HFF-Myc (cell line): ENCODE measurements at regions not wholly inside any gene's neighbourhood (a gene's known extent, or its start where the extent isn't known, plus 50 kb on each side); places are given as distances from the start of the nearest gene placed in this dataset.

Experiments used
- DNase-seq: peaks from one replicate; pipeline ENCODE4 v3.0.0-alpha.2; 2011; ENCODE audit warnings: low read depth; ENCODE audit errors: extremely low read depth
- H3K4me3 ChIP-seq: replicated peaks from 2 replicates; pipeline ENCODE4 v1.5.1; 2011; ENCODE audit warnings: low read depth, mild to moderate bottlenecking, control low read depth, low read length
- TF ChIP-seq, protein P1 (sequence below): IDR thresholded peaks from 2 replicates; pipeline ENCODE4 v1.5.1; 2012; ENCODE audit warnings: mild to moderate bottlenecking, low read depth, low read length, control low read depth; ENCODE audit errors: missing control alignments

DNA sequence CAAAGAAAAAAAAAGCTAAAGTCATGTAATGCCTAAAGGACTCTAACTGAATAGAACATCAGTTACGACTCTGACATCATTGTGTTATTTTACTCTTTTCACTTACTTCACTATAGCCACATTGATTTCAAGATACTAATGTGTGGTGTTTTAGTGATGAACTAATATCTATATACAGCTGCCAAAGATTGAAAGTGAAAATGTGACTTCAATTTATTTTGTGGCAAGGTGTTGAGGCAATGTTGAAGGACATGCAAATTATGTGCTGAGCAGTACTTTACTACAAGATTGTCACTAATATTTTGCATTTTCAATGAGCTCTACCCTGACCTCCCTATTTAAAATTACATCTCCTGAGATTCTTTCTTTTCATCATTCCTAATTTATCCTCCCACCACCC is 1911.9 kb upstream of the PCDH20 start:
- TF ChIP-seq, protein P1, sequence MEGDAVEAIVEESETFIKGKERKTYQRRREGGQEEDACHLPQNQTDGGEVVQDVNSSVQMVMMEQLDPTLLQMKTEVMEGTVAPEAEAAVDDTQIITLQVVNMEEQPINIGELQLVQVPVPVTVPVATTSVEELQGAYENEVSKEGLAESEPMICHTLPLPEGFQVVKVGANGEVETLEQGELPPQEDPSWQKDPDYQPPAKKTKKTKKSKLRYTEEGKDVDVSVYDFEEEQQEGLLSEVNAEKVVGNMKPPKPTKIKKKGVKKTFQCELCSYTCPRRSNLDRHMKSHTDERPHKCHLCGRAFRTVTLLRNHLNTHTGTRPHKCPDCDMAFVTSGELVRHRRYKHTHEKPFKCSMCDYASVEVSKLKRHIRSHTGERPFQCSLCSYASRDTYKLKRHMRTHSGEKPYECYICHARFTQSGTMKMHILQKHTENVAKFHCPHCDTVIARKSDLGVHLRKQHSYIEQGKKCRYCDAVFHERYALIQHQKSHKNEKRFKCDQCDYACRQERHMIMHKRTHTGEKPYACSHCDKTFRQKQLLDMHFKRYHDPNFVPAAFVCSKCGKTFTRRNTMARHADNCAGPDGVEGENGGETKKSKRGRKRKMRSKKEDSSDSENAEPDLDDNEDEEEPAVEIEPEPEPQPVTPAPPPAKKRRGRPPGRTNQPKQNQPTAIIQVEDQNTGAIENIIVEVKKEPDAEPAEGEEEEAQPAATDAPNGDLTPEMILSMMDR = no peak
- no peak for DNase-seq
- no peak overlapping the region for H3K4me3 ChIP-seq

DNA sequence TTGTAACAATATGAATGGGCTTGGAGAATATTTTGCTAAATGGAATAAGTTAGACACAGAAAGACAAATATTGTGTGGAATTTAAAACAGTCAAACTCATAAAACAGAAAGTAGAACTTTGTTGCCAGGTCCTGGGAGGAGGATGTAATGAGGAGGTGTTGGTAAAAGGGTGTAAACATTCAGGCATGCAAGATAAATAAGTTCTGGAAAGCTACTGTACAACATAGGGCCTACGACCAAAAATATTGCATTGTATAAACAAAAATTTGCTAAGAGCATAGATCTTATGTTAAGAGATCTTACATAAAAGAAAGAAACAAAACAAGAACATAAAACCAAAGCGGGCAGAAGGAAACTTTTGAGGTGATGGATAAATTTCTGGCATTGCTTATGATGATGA is 1907.8 kb upstream of the PCDH20 start:
- H3K4me3 ChIP-seq = no peak overlapping the region
- TF ChIP-seq, protein P1 = no peak
- no peak for DNase-seq

DNA sequence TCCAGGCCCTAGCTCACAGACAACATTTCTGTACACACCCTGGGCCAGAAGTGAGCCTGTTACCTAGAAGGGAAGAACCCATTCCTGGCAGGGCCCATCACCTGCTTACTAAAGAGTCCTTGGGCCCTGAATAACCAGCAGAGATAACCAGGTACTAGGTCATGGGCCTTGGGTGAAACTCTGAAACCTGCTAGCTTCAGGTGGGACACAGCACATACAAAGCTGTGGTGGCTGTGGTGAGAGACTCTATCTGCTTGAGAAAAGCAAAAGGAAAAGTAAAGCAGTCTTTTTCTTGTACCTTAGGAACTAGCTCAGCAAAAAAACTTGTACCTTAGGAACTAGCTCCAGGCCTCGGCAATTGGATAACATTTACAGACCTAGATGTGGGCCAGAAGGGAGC is 1895.9 kb upstream of the PCDH20 start:
- TF ChIP-seq, protein P1 = no peak
- no peak overlapping the region for H3K4me3 ChIP-seq
- no peak for DNase-seq

DNA sequence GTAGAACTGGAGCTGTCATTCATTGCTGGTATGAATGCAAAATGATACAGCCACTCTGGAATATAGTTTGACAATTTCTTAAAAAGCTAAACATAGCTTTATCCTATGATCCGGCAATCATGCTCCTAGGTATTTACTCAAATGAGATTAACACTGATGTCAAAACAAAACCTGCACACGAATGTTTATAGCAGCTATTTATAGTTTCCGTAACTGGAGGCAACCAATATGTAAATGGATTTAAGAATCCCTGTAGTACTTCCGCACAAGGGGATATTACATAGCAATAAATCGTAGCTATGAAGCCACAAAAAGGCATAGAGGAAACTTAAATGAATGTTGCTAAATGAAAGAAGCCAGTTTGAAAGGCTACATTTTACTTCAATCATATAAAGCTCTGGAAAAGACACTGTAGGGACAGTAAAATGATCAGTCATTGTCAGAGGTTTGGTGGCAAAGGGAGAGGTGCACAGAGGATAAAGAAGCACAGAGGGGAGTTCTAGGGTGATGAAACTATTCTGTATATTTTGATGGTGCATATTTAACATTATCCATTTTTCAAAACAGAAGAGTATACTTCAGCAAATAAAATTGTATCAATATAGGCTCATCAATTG is 1893.0 kb upstream of the PCDH20 start:
- no peak for DNase-seq
- TF ChIP-seq, protein P1 = no peak
- H3K4me3 ChIP-seq = no peak overlapping the region

DNA sequence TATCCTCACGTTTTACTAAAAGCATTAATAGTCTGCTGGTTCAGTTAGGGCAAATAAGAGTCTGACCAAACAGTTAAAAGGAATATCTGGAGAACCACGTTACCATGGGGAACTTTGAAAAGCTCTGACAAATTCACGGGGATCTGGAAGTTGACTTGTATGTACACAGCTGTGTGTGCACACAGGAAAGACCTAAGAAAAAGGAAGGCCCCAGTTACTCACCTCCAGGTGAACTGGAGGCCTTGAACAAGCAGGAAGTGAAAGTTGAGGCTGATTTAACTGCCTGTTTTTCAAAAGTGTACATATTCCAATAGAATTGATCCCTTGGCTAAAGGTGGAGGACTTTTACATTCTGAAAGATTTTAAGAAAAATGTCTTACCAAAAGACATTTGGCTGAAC is 1891.6 kb upstream of the PCDH20 start:
- no peak for DNase-seq
- H3K4me3 ChIP-seq = no peak overlapping the region
- TF ChIP-seq, protein P1 = no peak

DNA sequence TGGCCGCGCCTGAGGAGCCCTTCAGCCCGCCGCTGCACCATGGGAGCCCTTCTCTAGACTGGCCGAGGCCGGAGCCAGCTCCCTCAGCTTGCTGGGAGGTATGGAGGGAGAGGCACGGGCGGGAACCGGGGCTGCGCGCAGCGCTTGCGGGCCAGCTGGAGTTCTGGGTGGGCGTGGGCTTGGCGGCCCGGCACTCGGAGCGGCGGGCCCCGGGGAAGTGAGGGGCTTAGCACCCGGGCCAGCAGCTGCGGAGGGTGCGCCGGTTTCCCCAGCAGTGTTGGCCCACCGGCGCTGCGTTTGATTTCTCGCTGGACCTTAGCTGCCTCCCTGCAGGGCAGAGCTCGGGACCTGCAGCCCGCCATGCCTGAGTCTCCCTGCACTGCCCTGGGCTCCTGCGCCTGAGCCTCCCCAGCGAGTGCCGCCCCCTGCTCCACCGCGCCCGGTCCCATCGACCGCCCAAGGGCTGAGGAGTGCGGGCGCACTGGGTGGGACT is 1890.0 kb upstream of the PCDH20 start:
- H3K4me3 ChIP-seq = no peak overlapping the region
- TF ChIP-seq, protein P1 = no peak
- DNase-seq = no peak

DNA sequence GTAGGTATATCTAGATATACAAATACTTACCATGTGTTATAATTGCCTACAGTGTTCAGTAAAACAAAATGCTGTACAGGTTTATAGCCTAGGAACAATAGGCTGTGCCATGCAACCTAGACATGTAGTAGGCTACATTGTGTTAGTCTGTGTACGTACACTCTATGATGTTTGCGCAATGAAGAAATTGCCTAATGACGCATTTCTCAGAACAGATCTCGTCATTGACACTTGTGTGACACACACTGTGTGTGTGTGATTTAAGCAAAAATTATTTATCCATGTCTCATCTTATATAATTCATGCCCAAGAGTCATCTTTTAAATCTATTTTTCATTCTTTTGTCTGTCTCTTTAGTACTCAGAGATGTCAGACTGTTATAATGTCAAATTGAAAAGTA is 1888.8 kb upstream of the PCDH20 start:
- no peak overlapping the region for H3K4me3 ChIP-seq
- TF ChIP-seq, protein P1 = no peak
- DNase-seq = no peak
